Thyroid gland (tissue), 4 donors: ENCODE measurements at regions not wholly inside any gene's neighbourhood (a gene's known extent, or its start where the extent isn't known, plus 50 kb on each side); places are given as distances from the start of the nearest gene placed in this dataset.
"Not testable (repeated sequence)": the region's sequence is repeated elsewhere in the genome, so short reads cannot be mapped to it uniquely, and the experiment has no call there.

Experiments used
- DNase-seq, 2 donors: peaks; one replicate each; pipeline ENCODE4 v3.0.0-alpha.2; 2019
- H3K27ac ChIP-seq, 3 donors: fragments of 200-600 bp; sonication (generic); 1 replicate in 2 of 3; 2 replicates in 1 of 3; pipeline ENCODE4 v1.5.1; 2016 to 2019; ENCODE audit warnings: mild to moderate bottlenecking in 1 of 3, moderate library complexity in 1 of 3
- H3K27me3 ChIP-seq: fragments of 200-600 bp; sonication (generic); one replicate; pipeline ENCODE4 v1.5.1; 2019
- H3K36me3 ChIP-seq, 2 donors: fragments of 200-600 bp; sonication (generic); one replicate each; pipeline ENCODE4 v1.5.1; 2016 to 2019
- H3K4me1 ChIP-seq, 2 donors: fragments of 200-600 bp; sonication (generic); one replicate each; pipeline ENCODE4 v1.5.1; 2017 to 2019
- H3K4me3 ChIP-seq, 3 donors: fragments of 200-600 bp; sonication (generic); replicated peaks in 1 of 3; 1 replicate in 2 of 3; 2 replicates in 1 of 3; pipeline ENCODE4 v1.5.1; 2016; ENCODE audit warnings: mild to moderate bottlenecking in 1 of 3
- H3K9me3 ChIP-seq: fragments of 200-600 bp; sonication (generic); one replicate; pipeline ENCODE4 v1.5.1; 2017
- POLR2A ChIP-seq, 2 donors: fragments of 450-650 bp; IDR thresholded peaks; one replicate each; pipeline ENCODE4 v1.6.1; 2017; ENCODE audit warnings: antibody characterized with exemption in 2 of 2, mild to moderate bottlenecking in 2 of 2, moderate library complexity in 1 of 2
- WGBS, 2 donors: methylation state at CpG; one replicate each; pipeline ENCODE4 v1.1.5; 2017; 5-methylcytosine and 5-hydroxymethylcytosine counted together
- intact Hi-C: fragments of 100-400 bp; cut with DNase I; formaldehyde crosslinking; loops from one replicate; pipeline ENCODE4 v1.15.1; 2023
- TF ChIP-seq, protein P1 (sequence below), 6 experiments: fragments of 200-600 bp in 3 of 6; fragments of 450-650 bp in 3 of 6; sonication (generic) in 3 of 6; IDR thresholded peaks; one replicate each; pipeline ENCODE4 v1.5.1; 2016 to 2019; ENCODE audit warnings: antibody characterized with exemption in 6 of 6, mild to moderate bottlenecking in 2 of 6, inconsistent platforms in 1 of 6, moderate library complexity in 1 of 6

DNA sequence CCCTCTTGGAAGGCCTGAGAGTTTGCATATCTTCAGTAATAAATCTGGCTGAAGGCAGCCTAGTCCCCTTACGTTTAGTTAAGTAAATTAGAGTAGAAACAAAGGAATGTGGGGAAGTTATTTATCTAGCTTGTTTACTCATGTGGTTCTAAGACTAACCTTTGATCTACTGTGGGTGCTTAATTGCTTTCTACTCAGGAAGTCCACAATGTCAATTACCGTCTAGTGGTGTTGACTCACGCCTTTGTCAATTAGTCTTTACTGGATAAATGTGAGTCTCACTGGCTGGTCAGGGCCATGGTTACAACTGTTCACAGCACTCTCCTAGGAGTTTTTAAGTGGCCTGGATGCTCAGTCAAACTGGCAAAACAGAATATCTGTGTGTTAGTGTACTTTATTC lies 2338.4 kb downstream of the TP53TG3F start:
- DNase-seq, result no peak
- Histone ChIP-seq H3K4me3 (no peak overlapping the region), H3K9me3 (no peaks in the 10 kb centered on the region), H3K27ac (no peak overlapping the region), H3K36me3 (no peaks in the 10 kb centered on the region), H3K4me1 (no peaks in the 10 kb centered on the region), H3K27me3 (no peaks in the 10 kb centered on the region)
- intact Hi-C loops, result no loop called here
- WGBS, 2 donors, result 65 to 72% methylated on average over 3 of the region's 3 CpGs
- TF ChIP-seq, protein P1, sequence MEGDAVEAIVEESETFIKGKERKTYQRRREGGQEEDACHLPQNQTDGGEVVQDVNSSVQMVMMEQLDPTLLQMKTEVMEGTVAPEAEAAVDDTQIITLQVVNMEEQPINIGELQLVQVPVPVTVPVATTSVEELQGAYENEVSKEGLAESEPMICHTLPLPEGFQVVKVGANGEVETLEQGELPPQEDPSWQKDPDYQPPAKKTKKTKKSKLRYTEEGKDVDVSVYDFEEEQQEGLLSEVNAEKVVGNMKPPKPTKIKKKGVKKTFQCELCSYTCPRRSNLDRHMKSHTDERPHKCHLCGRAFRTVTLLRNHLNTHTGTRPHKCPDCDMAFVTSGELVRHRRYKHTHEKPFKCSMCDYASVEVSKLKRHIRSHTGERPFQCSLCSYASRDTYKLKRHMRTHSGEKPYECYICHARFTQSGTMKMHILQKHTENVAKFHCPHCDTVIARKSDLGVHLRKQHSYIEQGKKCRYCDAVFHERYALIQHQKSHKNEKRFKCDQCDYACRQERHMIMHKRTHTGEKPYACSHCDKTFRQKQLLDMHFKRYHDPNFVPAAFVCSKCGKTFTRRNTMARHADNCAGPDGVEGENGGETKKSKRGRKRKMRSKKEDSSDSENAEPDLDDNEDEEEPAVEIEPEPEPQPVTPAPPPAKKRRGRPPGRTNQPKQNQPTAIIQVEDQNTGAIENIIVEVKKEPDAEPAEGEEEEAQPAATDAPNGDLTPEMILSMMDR (IDR thresholded peaks at IDR 0.05), result no peak
- no peak for TF ChIP-seq POLR2A (IDR thresholded peaks at IDR 0.05)

DNA sequence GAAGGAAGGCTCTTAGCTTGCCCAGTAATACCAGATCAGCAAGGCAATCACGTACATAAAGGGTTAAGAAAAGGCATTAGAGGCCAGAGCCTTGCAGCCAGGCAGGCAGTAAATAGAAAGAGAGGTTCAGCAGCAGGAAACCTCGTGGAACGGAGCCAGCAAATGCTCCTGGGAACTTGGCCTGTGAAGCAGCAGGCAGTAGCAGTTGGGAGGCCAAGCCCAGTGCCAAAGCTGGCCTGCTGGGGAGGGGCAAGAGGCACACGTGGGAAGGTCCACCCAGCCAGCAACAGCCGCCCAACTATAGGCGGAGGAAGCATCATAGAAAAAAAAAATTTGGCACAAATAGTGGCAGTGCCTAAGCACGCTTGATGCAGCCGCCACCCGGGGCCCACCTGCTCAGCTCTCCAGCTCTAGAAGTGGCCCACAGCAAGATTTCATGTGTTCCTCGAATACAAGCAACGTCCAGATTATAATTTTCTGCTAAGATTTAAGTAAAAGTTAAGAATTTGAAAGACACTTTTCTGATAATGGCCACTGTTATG lies 2339.5 kb downstream of the TP53TG3F start:
- WGBS, 2 donors, result 60 to 70% methylated on average over 11 of the region's 11 CpGs
- no peaks in the 10 kb centered on the region for H3K4me1 ChIP-seq
- no peaks in the 10 kb centered on the region for H3K36me3 ChIP-seq
- no peak overlapping the region for H3K4me3 ChIP-seq
- H3K9me3 ChIP-seq, result no peaks in the 10 kb centered on the region
- H3K27ac ChIP-seq, result no peak overlapping the region
- TF ChIP-seq, protein P1 (IDR thresholded peaks at IDR 0.05), result no peak
- TF ChIP-seq POLR2A (IDR thresholded peaks at IDR 0.05), result no peak
- intact Hi-C loops, result no loop called here
- H3K27me3 ChIP-seq, result no peaks in the 10 kb centered on the region
- no peak for DNase-seq

DNA sequence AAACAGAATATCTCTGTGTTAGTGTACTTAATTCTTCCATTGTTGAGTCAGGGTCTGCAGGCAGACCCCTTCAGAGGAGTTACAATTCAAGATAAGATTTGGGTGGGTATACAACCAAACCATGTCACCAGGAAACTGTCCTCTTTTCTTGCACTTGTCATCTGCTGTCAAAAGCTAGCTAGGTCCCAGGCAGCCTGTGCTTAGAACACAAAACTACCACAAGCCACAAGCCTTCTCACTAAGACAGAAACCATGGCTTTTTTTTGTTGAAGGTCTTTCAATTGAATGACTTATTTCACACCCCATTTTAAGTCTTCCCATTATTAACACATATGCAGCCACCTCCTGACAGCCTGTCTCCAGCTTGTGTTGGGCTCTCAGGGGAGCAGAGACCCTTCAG lies 2345.1 kb downstream of the TP53TG3F start:
- H3K4me1 ChIP-seq, DNase-seq, intact Hi-C loops, H3K4me3 ChIP-seq, H3K36me3 ChIP-seq, H3K27ac ChIP-seq, H3K9me3 ChIP-seq, H3K27me3 ChIP-seq: not testable (repeated sequence)

DNA sequence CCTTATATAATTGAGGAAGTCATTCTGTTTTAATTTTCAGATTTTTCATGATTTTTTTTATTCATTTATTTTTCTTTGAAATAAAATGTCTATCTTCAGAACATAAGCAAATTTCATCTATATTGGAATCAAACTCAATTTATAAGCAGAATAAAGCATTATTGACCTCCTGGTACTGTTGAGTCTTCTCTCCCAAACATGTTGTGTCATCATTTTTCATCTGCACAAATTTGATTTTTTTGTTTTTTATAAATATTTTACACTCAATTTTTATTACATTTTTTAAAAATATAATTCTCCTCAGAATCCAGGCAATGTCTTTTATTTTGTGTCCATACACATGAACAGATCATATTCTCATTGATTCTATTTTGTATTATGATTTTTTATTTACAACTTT lies 2363.9 kb downstream of the TP53TG3F start:
- no peaks in the 10 kb centered on the region for H3K27me3 ChIP-seq
- intact Hi-C loops, result no loop called here
- H3K4me3 ChIP-seq, result no peak overlapping the region
- TF ChIP-seq, protein P1 (IDR thresholded peaks at IDR 0.05), result no peak
- no peak for TF ChIP-seq POLR2A (IDR thresholded peaks at IDR 0.05)
- H3K9me3 ChIP-seq, result no peaks in the 10 kb centered on the region
- DNase-seq, result no peak
- H3K4me1 ChIP-seq, result no peaks in the 10 kb centered on the region
- H3K36me3 ChIP-seq, result no peaks in the 10 kb centered on the region
- H3K27ac ChIP-seq, result no peak overlapping the region

DNA sequence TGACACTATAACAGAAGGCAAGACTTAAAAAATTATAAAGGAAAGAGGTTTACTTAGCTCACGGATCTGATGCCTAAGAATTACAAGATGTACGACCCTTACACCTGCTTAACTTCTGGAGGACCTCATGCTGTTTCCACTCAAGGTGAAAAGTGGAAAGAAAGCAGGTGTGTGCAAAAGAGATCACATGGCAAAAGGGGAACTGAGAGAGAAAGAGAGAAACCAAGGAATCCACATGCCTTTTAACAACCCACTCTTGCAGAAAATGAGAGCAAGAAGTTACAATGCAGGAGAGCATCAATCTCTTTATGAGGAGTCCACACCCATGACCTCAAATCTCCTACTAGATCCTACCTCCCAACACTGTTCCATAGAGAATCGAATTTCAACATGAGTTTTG lies 2382.2 kb downstream of the TP53TG3F start:
- Histone ChIP-seq H3K27me3 (no peaks in the 10 kb centered on the region), H3K4me1 (no peaks in the 10 kb centered on the region), H3K36me3 (no peaks in the 10 kb centered on the region), H3K27ac (no peak overlapping the region), H3K9me3 (no peaks in the 10 kb centered on the region), H3K4me3 (no peak overlapping the region)
- 19 to 29% methylated on average over 3 of the region's 3 CpGs for WGBS, 2 donors
- TF ChIP-seq, protein P1 (IDR thresholded peaks at IDR 0.05), result no peak
- no peak for TF ChIP-seq POLR2A (IDR thresholded peaks at IDR 0.05)
- no peak for DNase-seq
- intact Hi-C loops, result no loop called here

DNA sequence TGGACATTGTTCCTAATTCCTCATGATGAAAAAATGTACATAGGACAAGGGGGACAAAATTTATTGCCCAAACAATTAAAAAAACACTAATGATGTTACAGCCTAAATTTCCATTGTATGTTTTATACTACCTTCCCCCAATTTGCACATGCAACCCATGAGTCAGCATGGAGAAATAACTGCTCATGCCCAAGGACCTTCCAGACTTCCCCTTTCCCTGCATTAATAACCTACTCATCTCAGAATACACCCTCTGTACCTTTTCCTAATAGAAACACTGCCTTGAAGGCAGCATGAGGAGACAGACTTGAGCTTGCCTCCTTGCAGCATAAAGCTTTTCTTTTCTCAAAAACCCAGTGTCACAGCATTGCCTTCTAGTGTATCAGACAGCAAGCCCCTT lies 2402.8 kb downstream of the TP53TG3F start:
- no peaks in the 10 kb centered on the region for H3K4me1 ChIP-seq
- no peak for TF ChIP-seq POLR2A (IDR thresholded peaks at IDR 0.05)
- TF ChIP-seq, protein P1 (IDR thresholded peaks at IDR 0.05), result no peak
- no peaks in the 10 kb centered on the region for H3K36me3 ChIP-seq
- no peak for DNase-seq
- no peak overlapping the region for H3K27ac ChIP-seq
- intact Hi-C loops, result no loop called here
- no peaks in the 10 kb centered on the region for H3K27me3 ChIP-seq
- no peaks in the 10 kb centered on the region for H3K9me3 ChIP-seq
- no peak overlapping the region for H3K4me3 ChIP-seq
